Endodermal cell (in vitro differentiated cells): ENCODE measurements at regions not wholly inside any gene's neighbourhood (a gene's known extent, or its start where the extent isn't known, plus 50 kb on each side); places are given as distances from the start of the nearest gene placed in this dataset.

Experiments
- DNase-seq: peaks from one replicate; pipeline ENCODE4 v3.0.0-alpha.2; 2017
- H3K27ac ChIP-seq: 2 replicates; pipeline ENCODE4 v1.5.1; 2013; ENCODE audit warnings: mild to moderate bottlenecking, low read depth, low read length, moderate library complexity
- H3K27me3 ChIP-seq: 2 replicates; pipeline ENCODE4 v1.6.1; 2013; ENCODE audit warnings: mild to moderate bottlenecking, low read length, moderate library complexity; ENCODE audit not compliant: insufficient read depth, control insufficient read depth, poor library complexity, severe bottlenecking
- H3K36me3 ChIP-seq: 2 replicates; pipeline ENCODE4 v1.7.0; 2013; ENCODE audit warnings: mild to moderate bottlenecking, low read length, moderate library complexity; ENCODE audit not compliant: control insufficient read depth, insufficient read depth
- H3K4me1 ChIP-seq: one replicate; pipeline ENCODE4 v1.7.0; 2013; ENCODE audit warnings: low read length; ENCODE audit not compliant: control insufficient read depth, insufficient read depth
- H3K4me3 ChIP-seq: 2 replicates; pipeline ENCODE4 v1.5.1; 2013; ENCODE audit warnings: mild to moderate bottlenecking, low read length, moderate library complexity
- H3K9ac ChIP-seq: 2 replicates; pipeline ENCODE4 v1.6.1; 2013; ENCODE audit warnings: mild to moderate bottlenecking, low read length, moderate library complexity; ENCODE audit not compliant: poor library complexity, severe bottlenecking; ENCODE audit errors: extremely low read depth
- H3K9me3 ChIP-seq: 2 replicates; pipeline ENCODE4 v1.6.1; 2013; ENCODE audit warnings: mild to moderate bottlenecking, low read length, moderate library complexity; ENCODE audit not compliant: control insufficient read depth
- H3K27ac Mint-ChIP-seq: 2 replicates; pipeline ENCODE4 v1.8.0; 2020; ENCODE audit warnings: mixed read lengths
- H3K27me3 Mint-ChIP-seq: 2 replicates; pipeline ENCODE4 v1.8.0; 2021; ENCODE audit warnings: mild to moderate bottlenecking, mixed read lengths; ENCODE audit not compliant: insufficient read depth
- H3K36me3 Mint-ChIP-seq: 2 replicates; pipeline ENCODE4 v1.8.0; 2020; ENCODE audit warnings: low read depth, mixed read lengths
- H3K4me1 Mint-ChIP-seq: 2 replicates; pipeline ENCODE4 v1.8.0; 2020; ENCODE audit warnings: mixed read lengths
- H3K4me3 Mint-ChIP-seq: 2 replicates; pipeline ENCODE4 v1.8.0; 2020; ENCODE audit warnings: mild to moderate bottlenecking, moderate library complexity, mixed read lengths
- H3K9me3 Mint-ChIP-seq: 2 replicates; pipeline ENCODE4 v1.8.0; 2020; ENCODE audit warnings: mild to moderate bottlenecking, mixed read lengths
- CTCF ChIP-seq: fragments of 200-600 bp; sonication (generic); conservative IDR thresholded peaks from 2 replicates; pipeline ENCODE4 v1.5.0; 2021; ENCODE audit warnings: antibody characterized with exemption, mild to moderate bottlenecking
- WGBS, 2 experiments: methylation state at CpG; one replicate each; pipeline versions ENCODE4 v1.1.5 to v1.1.7; 2013; ENCODE audit warnings: missing lambda C conversion rate in 2 of 2, mixed read lengths in 1 of 2; ENCODE audit not compliant: insufficient coverage in 1 of 2, insufficient read length in 1 of 2; 5-methylcytosine and 5-hydroxymethylcytosine counted together

- no peaks in the 10 kb centered on the region for H3K36me3 ChIP-seq
- H3K9me3 ChIP-seq, result peaks cover 10% of the 10 kb centered on the region
- no peak overlapping the region for H3K27ac ChIP-seq
- Mint-ChIP-seq H3K4me3 (no peak overlapping the region), H3K27ac (no peak overlapping the region), H3K36me3 (no peaks in the 10 kb centered on the region), H3K4me1 (peaks cover 2% of the 10 kb centered on the region), H3K9me3 (no peaks in the 10 kb centered on the region), H3K27me3 (no peaks in the 10 kb centered on the region)
- 95 to 100% methylated on average over 3 of the region's 4 CpGs for WGBS, 2 experiments
- H3K9ac ChIP-seq, result no peak overlapping the region
- DNase-seq, result no peak
- H3K4me1 ChIP-seq, result no peaks in the 10 kb centered on the region
- H3K27me3 ChIP-seq, result no peaks in the 10 kb centered on the region
- TF ChIP-seq CTCF, result no peak
- H3K4me3 ChIP-seq, result no peak overlapping the region
These were observed 134.2 kb upstream of the RND3 start for GRCh38 chr2:150621526-150622213.

- no peaks in the 10 kb centered on the region for H3K9me3 Mint-ChIP-seq
- H3K4me3 ChIP-seq, result no peak overlapping the region
- no peak overlapping the region for H3K9ac ChIP-seq
- WGBS, 2 experiments, result 88 to 90% methylated on average over 5 to 6 of the region's 6 CpGs
- H3K4me1 Mint-ChIP-seq, result peaks cover 1% of the 10 kb centered on the region
- no peaks in the 10 kb centered on the region for H3K4me1 ChIP-seq
- no peak overlapping the region for H3K4me3 Mint-ChIP-seq
- H3K27ac ChIP-seq, result no peak overlapping the region
- H3K27me3 ChIP-seq, result no peaks in the 10 kb centered on the region
- H3K27me3 Mint-ChIP-seq, result no peaks in the 10 kb centered on the region
- DNase-seq, result no peak
- H3K36me3 ChIP-seq, result no peaks in the 10 kb centered on the region
- H3K27ac Mint-ChIP-seq, result no peak overlapping the region
- no peaks in the 10 kb centered on the region for H3K36me3 Mint-ChIP-seq
- peaks cover 4% of the 10 kb centered on the region for H3K9me3 ChIP-seq
- TF ChIP-seq CTCF, result no peak
These were observed 133.4 kb upstream of the RND3 start for GRCh38 chr2:150620855-150621254.

- H3K9me3 ChIP-seq, result no peaks in the 10 kb centered on the region
- H3K4me1 Mint-ChIP-seq, result peaks cover 1% of the 10 kb centered on the region
- H3K4me1 ChIP-seq, result no peaks in the 10 kb centered on the region
- H3K36me3 ChIP-seq, result no peaks in the 10 kb centered on the region
- no peak overlapping the region for H3K27ac Mint-ChIP-seq
- no peaks in the 10 kb centered on the region for H3K36me3 Mint-ChIP-seq
- H3K4me3 ChIP-seq, result no peak overlapping the region
- H3K4me3 Mint-ChIP-seq, result no peak overlapping the region
- H3K27me3 Mint-ChIP-seq, result no peaks in the 10 kb centered on the region
- no peak for DNase-seq
- no peak overlapping the region for H3K27ac ChIP-seq
- no peak for TF ChIP-seq CTCF
- H3K9ac ChIP-seq, result no peak overlapping the region
- H3K27me3 ChIP-seq, result no peaks in the 10 kb centered on the region
- H3K9me3 Mint-ChIP-seq, result no peaks in the 10 kb centered on the region
These were observed 132.9 kb upstream of the RND3 start for GRCh38 chr2:150620416-150620815.
